Fibroblast of mammary gland (primary cell): ENCODE measurements at regions not wholly inside any gene's neighbourhood (a gene's known extent, or its start where the extent isn't known, plus 50 kb on each side); places are given as distances from the start of the nearest gene placed in this dataset.

Experiments used
- DNase-seq: peaks from one replicate; pipeline ENCODE4 v3.0.0-alpha.2; 2010; ENCODE audit warnings: low read depth
- H3K4me3 ChIP-seq: 2 replicates; pipeline ENCODE4 v1.5.1; 2011; ENCODE audit warnings: low read depth, mild to moderate bottlenecking, low read length, moderate library complexity; ENCODE audit not compliant: control insufficient read depth
- TF ChIP-seq, protein P1 (sequence below): conservative IDR thresholded peaks from 2 replicates; pipeline ENCODE4 v1.5.1; 2011; ENCODE audit warnings: low read depth, low read length, inconsistent platforms; ENCODE audit not compliant: control insufficient read depth, insufficient read depth

DNA sequence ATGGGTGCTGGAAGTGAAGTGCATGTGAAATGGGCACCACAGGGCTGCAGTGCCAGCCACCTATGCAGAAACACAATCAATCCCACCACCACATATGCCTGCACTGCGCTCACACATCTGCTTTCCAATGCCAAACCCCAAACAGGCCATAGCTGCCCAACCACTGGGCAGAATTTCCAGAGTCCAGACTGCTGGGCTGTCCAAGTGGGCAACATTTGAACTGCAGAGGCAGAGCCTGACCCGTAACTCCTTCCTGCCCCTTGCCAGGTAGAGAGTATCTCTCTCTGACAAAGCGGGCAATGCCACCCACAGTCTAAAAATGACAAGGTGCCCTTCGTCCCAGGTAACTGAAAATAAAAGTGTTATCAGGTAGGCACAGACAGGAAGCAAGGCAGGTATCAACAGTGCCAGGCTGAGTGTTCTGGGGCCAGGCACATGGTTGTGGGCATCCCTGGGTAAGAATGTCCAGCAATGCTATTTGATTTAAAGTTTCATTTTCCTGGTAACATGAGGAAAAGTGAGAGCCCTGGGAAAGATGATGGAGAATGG lies 79.5 kb downstream of the FOXA2 start:
- TF ChIP-seq, protein P1, sequence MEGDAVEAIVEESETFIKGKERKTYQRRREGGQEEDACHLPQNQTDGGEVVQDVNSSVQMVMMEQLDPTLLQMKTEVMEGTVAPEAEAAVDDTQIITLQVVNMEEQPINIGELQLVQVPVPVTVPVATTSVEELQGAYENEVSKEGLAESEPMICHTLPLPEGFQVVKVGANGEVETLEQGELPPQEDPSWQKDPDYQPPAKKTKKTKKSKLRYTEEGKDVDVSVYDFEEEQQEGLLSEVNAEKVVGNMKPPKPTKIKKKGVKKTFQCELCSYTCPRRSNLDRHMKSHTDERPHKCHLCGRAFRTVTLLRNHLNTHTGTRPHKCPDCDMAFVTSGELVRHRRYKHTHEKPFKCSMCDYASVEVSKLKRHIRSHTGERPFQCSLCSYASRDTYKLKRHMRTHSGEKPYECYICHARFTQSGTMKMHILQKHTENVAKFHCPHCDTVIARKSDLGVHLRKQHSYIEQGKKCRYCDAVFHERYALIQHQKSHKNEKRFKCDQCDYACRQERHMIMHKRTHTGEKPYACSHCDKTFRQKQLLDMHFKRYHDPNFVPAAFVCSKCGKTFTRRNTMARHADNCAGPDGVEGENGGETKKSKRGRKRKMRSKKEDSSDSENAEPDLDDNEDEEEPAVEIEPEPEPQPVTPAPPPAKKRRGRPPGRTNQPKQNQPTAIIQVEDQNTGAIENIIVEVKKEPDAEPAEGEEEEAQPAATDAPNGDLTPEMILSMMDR, result no peak
- DNase-seq, result no peak
- no peak overlapping the region for H3K4me3 ChIP-seq

DNA sequence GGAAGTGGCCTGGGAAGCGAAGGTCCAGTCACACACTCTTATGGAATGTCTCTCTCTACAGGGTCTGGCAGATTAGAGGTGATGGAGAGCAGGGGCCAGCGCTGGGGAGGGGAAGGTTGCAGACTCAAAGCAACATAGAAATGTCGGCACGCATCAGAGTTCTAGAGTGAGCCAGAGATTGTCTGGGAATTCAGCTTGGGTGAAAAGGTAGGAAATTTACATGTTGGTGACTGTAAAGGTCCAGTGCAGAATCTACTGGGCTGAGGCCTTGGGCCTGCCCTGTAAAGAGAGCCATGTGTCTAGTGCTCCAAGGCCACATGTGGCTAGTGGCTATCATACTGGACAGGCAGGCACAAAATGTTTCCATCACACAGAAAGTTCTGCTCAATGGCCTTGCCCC lies 80.8 kb downstream of the FOXA2 start:
- H3K4me3 ChIP-seq, result no peak overlapping the region
- DNase-seq, result no peak
- TF ChIP-seq, protein P1, result no peak

DNA sequence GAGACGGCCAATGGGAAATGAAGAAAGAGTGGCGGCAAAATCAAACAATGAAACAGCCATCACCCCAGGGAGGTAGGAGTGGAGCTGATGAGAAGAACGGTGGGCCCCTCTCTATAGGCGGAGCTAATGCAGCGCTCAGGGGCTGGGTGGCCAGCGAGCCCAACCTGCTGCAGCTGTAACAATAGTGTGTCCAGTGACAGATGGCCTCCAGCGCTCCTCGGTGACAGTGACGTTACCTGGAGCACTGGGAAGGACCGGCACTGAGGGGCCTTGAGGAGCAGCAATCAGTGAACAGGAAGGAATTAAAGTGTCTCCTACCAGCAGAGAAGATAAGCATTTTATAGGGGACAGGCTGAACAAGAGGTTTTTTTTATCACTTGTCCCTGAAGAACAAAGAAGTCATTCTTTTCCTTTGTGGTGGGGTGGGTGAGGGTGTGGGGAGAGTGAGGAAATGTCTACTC lies 81.6 kb downstream of the FOXA2 start:
- TF ChIP-seq, protein P1, result no peak
- DNase-seq, result no peak
- no peak overlapping the region for H3K4me3 ChIP-seq

DNA sequence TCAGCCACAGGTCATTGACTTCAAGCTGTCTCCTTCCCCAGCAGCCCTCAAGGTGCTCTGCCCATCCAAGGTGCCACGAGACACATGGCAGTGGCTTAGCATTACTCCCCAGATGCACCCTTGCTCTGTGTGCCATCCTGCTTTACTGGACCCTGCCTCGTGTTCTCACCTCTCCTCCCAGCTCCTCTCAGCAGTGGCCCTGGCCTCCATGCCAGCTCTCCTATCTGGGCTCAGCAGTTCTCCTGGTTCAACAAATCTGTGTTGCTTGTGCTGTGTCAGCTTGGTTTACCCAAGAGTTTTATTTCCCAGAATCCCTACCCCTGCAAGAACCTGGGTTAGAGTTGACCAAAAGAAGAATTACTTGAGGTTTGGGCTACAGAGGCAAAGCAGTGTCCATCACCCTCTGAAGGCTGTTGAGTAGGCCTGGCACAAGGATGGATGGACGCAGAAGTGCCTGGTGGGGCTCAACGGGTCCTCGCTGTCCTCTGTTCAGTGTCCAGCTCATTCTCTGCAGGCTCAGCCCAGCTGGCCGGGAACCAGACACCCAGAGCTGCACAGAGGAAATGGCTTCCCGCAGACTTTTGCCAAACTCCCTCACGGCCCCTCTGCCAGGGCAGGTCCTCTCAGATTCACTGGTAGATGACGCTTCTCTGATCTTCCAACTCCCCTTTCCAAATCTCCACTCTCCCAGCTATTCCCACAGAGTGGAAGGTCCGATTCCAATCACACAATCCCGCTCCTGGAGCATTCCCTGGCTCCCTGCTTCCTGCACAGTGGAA lies 82.6 kb downstream of the FOXA2 start:
- TF ChIP-seq, protein P1, result no peak
- DNase-seq, result no peak
- no peak overlapping the region for H3K4me3 ChIP-seq

DNA sequence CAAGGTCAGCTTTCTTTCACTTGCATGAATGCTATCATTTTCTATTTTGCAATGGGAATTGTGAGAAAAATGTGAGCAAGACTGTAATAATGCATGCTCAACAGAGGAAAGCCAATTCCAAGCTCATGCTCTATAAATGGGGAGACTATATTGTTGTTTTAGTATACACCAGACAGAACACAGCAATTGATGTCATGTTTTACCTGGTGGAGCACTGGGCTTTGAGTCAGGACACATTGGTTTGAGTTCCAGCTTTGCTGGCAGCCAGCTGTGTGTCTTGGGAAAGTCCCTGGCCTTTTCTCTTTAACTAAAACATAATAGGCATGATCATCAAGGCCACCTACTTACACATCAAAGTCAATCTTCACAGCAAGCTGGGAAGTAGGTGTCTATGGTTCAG lies 83.3 kb downstream of the FOXA2 start:
- DNase-seq, result no peak
- TF ChIP-seq, protein P1, result no peak
- no peak overlapping the region for H3K4me3 ChIP-seq

DNA sequence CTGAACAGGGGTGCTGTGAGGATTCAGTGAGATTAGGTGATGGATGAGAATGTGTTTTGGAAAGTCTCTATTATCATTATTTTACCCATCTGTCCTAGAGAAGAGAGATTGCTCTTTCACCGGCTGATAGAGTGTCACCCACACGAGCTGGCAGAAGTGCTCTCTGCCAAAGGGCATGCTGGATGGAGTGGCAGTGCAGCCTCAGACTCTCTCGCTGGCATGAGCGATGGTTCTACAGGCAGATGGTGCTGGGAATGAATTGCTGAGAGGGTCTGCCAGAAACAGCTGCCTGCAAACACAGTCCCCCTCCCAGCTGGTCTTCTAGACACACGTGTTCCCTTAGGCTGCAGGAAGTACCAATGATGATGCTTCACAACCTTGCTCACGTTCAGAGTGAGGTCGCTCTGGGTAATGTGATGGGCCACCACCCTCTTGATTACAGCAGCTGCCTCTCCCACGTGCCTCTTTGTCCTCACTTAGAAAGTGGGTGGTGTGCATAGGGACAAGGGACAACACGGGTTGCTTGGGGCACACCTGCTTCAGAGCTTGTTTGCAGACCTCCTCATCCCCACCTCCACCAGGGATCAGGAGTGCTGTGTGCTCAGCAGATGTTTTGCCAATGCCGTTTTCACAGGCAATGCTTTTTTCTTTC lies 84.7 kb downstream of the FOXA2 start:
- TF ChIP-seq, protein P1, result no peak
- no peak for DNase-seq
- H3K4me3 ChIP-seq, result no peak overlapping the region
